Transverse colon (tissue), 4 donors: ENCODE measurements at regions not wholly inside any gene's neighbourhood (a gene's known extent, or its start where the extent isn't known, plus 50 kb on each side); places are given as distances from the start of the nearest gene placed in this dataset.
A peak's percentile ranks its signal among the peaks of the same experiment; 100 is the strongest.

ENCODE experiments used
- DNase-seq: peaks from one replicate; pipeline ENCODE4 v3.0.0-alpha.2; 2019
- H3K27ac ChIP-seq, 4 donors: fragments of 200-600 bp; sonication (generic); 2 replicates each; pipeline ENCODE4 v1.5.1; 2016 to 2018; ENCODE audit warnings: inconsistent platforms in 4 of 4
- H3K27me3 ChIP-seq: fragments of 200-600 bp; sonication (generic); 2 replicates; pipeline ENCODE4 v1.5.1; 2017; ENCODE audit warnings: inconsistent platforms
- H3K36me3 ChIP-seq, 4 donors: fragments of 200-600 bp; sonication (generic); 2 replicates each; pipeline ENCODE4 v1.5.1; 2017 to 2019; ENCODE audit warnings: inconsistent platforms in 4 of 4
- H3K4me1 ChIP-seq, 4 donors: fragments of 200-600 bp; sonication (generic); 2 replicates each; pipeline ENCODE4 v1.5.1; 2017 to 2020; ENCODE audit warnings: inconsistent platforms in 4 of 4
- H3K4me3 ChIP-seq, 4 donors: fragments of 200-600 bp; sonication (generic); 1 replicate in 1 of 4; 2 replicates in 3 of 4; pipeline versions ENCODE4 v1.5.1 to v1.6.1; 2017 to 2019; ENCODE audit warnings: inconsistent platforms in 4 of 4
- H3K9me3 ChIP-seq, 2 donors: fragments of 200-600 bp; sonication (generic); 2 replicates each; pipeline ENCODE4 v1.5.1; 2017 to 2019; ENCODE audit warnings: inconsistent platforms in 2 of 2
- EP300 ChIP-seq: sonication (generic); formaldehyde crosslinking; IDR thresholded peaks from one replicate; pipeline ENCODE4 v1.6.1; 2017; ENCODE audit warnings: antibody characterized with exemption, low read depth
- POLR2A ChIP-seq: fragments of 450-650 bp; IDR thresholded peaks from one replicate; pipeline ENCODE4 v1.6.1; 2016; ENCODE audit warnings: antibody characterized with exemption, mild to moderate bottlenecking, moderate library complexity
- POLR2AphosphoS5 ChIP-seq, 3 donors: sonication (generic); formaldehyde crosslinking; IDR thresholded peaks; one replicate each; pipeline ENCODE4 v1.6.1; 2016; ENCODE audit warnings: antibody characterized with exemption in 3 of 3
- WGBS, 2 donors: methylation state at CpG; one replicate each; pipeline ENCODE4 v1.1.5; 2018; ENCODE audit warnings: low coverage in 1 of 2; 5-methylcytosine and 5-hydroxymethylcytosine counted together
- in situ Hi-C, 4 donors: fragments of 200-750 bp; cut with MboI; loops; one replicate each; pipeline versions ENCODE4 v1.15.0 to v1.15.1; 2017; ENCODE audit warnings: low sequenced_read_pairs in 3 of 4, low pct_ligation_motif_present in 1 of 4, low pct_unique_long_range_greater_than_20kb in 1 of 4
- intact Hi-C: fragments of 100-400 bp; cut with DNase I; formaldehyde crosslinking; loops from one replicate; pipeline ENCODE4 v1.15.1; 2023; ENCODE audit warnings: low total_unique reads
- TF ChIP-seq, protein P1 (sequence below), 5 experiments: fragments of 200-600 bp in 3 of 5; fragments of 450-650 bp in 2 of 5; sonication (generic) in 3 of 5; IDR thresholded peaks; 1 replicate in 2 of 5; 2 replicates in 3 of 5; pipeline ENCODE4 v1.5.1; 2016 to 2017; ENCODE audit warnings: antibody characterized with exemption in 5 of 5, inconsistent platforms in 3 of 5, mild to moderate bottlenecking in 2 of 5, moderate library complexity in 1 of 5

DNA sequence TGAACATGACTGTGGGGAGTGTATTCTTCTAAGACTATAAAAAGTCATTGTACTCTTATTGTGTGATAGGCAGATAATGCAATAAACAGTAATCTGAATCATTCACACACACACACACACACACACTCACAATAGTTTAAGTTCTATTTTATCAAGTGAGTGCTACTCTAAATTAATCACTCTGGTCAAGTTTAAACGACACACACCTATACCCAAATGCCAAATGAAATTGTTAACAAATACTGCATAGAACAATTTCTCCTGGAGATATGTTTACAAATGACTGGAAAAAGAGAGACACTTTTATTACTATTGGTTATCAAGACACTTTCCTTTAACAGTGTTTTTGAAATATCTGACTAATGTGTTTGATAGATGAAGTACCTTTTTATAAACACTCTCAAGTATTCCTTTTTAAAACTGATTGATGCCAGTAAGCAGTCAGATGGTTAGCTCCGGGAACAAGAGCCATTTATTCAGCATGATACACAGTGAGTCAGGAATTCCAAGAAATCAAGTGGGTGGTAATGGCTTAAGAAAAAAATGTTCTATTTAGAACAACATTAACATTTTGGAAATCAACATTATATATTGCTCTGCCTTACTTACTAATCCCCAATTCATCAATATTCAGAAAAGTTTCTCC lies 521.6 kb upstream of the ST8SIA4 start:
- Histone ChIP-seq H3K27me3 (no peaks in the 10 kb centered on the region), H3K4me3 (no peak overlapping the region), H3K4me1 (no peaks in the 10 kb centered on the region), H3K9me3 (no peaks in the 10 kb centered on the region), H3K36me3 (no peaks in the 10 kb centered on the region), H3K27ac (no peak overlapping the region)
- TF ChIP-seq, protein P1, sequence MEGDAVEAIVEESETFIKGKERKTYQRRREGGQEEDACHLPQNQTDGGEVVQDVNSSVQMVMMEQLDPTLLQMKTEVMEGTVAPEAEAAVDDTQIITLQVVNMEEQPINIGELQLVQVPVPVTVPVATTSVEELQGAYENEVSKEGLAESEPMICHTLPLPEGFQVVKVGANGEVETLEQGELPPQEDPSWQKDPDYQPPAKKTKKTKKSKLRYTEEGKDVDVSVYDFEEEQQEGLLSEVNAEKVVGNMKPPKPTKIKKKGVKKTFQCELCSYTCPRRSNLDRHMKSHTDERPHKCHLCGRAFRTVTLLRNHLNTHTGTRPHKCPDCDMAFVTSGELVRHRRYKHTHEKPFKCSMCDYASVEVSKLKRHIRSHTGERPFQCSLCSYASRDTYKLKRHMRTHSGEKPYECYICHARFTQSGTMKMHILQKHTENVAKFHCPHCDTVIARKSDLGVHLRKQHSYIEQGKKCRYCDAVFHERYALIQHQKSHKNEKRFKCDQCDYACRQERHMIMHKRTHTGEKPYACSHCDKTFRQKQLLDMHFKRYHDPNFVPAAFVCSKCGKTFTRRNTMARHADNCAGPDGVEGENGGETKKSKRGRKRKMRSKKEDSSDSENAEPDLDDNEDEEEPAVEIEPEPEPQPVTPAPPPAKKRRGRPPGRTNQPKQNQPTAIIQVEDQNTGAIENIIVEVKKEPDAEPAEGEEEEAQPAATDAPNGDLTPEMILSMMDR (IDR thresholded peaks at IDR 0.05) = no peak
- TF ChIP-seq POLR2AphosphoS5 (IDR thresholded peaks at IDR 0.05) (peak in 1 of 3 donors; percentile 19), POLR2A (no peak)
- 27 to 29% methylated on average over 2 of the region's 2 CpGs for WGBS, 2 donors
- in situ Hi-C loops = no loop called here
- DNase-seq = no peak
- intact Hi-C loops = no loop called here

DNA sequence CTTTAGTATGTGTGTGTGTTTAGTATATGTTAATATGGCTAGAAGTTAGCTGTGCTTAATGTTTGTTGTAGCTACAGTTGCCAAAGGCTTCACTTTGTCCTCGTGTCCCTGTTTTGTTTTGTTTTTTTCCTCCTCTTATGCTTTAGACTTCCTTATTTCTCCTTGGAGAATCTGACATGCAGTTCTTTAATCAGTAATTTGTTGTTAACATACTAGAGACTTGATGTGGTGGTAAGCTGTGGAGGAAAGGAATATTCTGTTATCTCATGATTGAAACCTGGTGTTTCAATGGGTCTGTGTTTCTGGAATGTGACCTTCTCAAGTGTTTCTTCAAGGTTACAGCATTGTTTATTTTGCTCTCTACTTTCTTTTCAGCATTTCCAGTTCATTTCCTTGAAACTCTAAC lies 515.6 kb upstream of the ST8SIA4 start:
- no peak for DNase-seq
- H3K9me3 ChIP-seq = no peaks in the 10 kb centered on the region
- TF ChIP-seq EP300 = no peak
- no peak for TF ChIP-seq POLR2A
- TF ChIP-seq, protein P1 (IDR thresholded peaks at IDR 0.05) = no peak
- TF ChIP-seq POLR2AphosphoS5 (IDR thresholded peaks at IDR 0.05) = no peak
- H3K4me1 ChIP-seq = peaks cover 0 to 5% (median 0%) of the 10 kb centered on the region in 4 donors
- WGBS, 2 donors = 0 to 4% methylated on average over 1 of the region's 1 CpG
- no peaks in the 10 kb centered on the region for H3K36me3 ChIP-seq
- intact Hi-C loops (no loop called here), in situ Hi-C loops (no loop called here)
- H3K4me3 ChIP-seq = no peak overlapping the region
- no peaks in the 10 kb centered on the region for H3K27me3 ChIP-seq
- H3K27ac ChIP-seq = peak overlapping the region in 2 of 4 donors; percentile 19 to 23

GRCh38 chr5:101404531-101404930 lies 501.4 kb upstream of the ST8SIA4 start:
- in situ Hi-C loops = no loop called here
- Histone ChIP-seq H3K27me3 (no peaks in the 10 kb centered on the region), H3K9me3 (no peaks in the 10 kb centered on the region), H3K27ac (no peak overlapping the region), H3K4me1 (no peaks in the 10 kb centered on the region), H3K4me3 (no peak overlapping the region), H3K36me3 (no peaks in the 10 kb centered on the region)
- intact Hi-C loops = no loop called here
- WGBS, 2 donors = 40 to 51% methylated on average over 1 of the region's 1 CpG
- TF ChIP-seq POLR2AphosphoS5 (IDR thresholded peaks at IDR 0.05) (no peak), EP300 (no peak), POLR2A (no peak)
- TF ChIP-seq, protein P1 (IDR thresholded peaks at IDR 0.05) = no peak
- no peak for DNase-seq

GRCh38 chr5:101393795-101394450 lies 490.8 kb upstream of the ST8SIA4 start:
- 57 to 67% methylated on average over 5 of the region's 5 CpGs for WGBS, 2 donors
- Histone ChIP-seq H3K4me3 (no peak overlapping the region), H3K36me3 (no peaks in the 10 kb centered on the region), H3K9me3 (no peaks in the 10 kb centered on the region), H3K4me1 (no peaks in the 10 kb centered on the region), H3K27ac (no peak overlapping the region), H3K27me3 (no peaks in the 10 kb centered on the region)
- in situ Hi-C loops (loop anchor here in 1 of 4 donors (25.0 kb wide), 1 partner anchor 782 kb away; no protein-coding TSS in a partner anchor), intact Hi-C loops (no loop called here)
- TF ChIP-seq, protein P1 (IDR thresholded peaks at IDR 0.05) = no peak
- TF ChIP-seq POLR2A (no peak), EP300 (no peak), POLR2AphosphoS5 (IDR thresholded peaks at IDR 0.05) (no peak)
- DNase-seq = no peak
